OCI-LY3 (cell line): ENCODE measurements at regions not wholly inside any gene's neighbourhood (a gene's known extent, or its start where the extent isn't known, plus 50 kb on each side); places are given as distances from the start of the nearest gene placed in this dataset.

Experiments
- CTCF ChIP-seq: fragments of 200-600, 300-600 bp; sonication (generic); IDR thresholded peaks from 2 replicates; pipeline ENCODE4 v1.5.1; 2014; ENCODE audit warnings: antibody characterized with exemption, low read length, low read depth
- EZH2phosphoT487 ChIP-seq: fragments of 200-600 bp; shearing (Covaris generic); IDR thresholded peaks from 2 replicates; pipeline ENCODE4 v1.6.1; 2018; ENCODE audit warnings: antibody characterized with exemption, mixed run types, low read depth

GRCh38 chr6:167398214-167399050 lies 73.5 kb downstream of the TTLL2 start:
- TF ChIP-seq CTCF (no peak), EZH2phosphoT487 (no peak)
